ENCODE measurements at regions not wholly inside any gene's neighbourhood (a gene's known extent, or its start where the extent isn't known, plus 50 kb on each side); places are given as distances from the start of the nearest gene placed in this dataset.
"Not testable (repeated sequence)": the region's sequence is repeated elsewhere in the genome, so short reads cannot be mapped to it uniquely, and the experiment has no call there.

GRCh38 chr2:212882626-212883025 is 268.8 kb downstream of the IKZF2 start:
- no peak overlapping the region for H3K4me3 ChIP-seq
- H3K36me3 ChIP-seq (ENCODE audit: insufficient read depth), result no peaks in the 10 kb centered on the region
- no peak for TF ChIP-seq POLR2AphosphoS5 (IDR thresholded peaks at IDR 0.05; ENCODE audit: low read depth)
- TF ChIP-seq EZH2 (IDR thresholded peaks at IDR 0.05; ENCODE audit: low read depth, unreplicated experiment), result no peak
- TF ChIP-seq REST (IDR thresholded peaks at IDR 0.05; ENCODE audit: unreplicated experiment), result no peak
- TF ChIP-seq ZNF331 (CRISPR knock-in tag; IDR thresholded peaks at IDR 0.05; ENCODE audit: low read depth), result no peak
- no peak for TF ChIP-seq CREB1 (CRISPR knock-in tag; IDR thresholded peaks at IDR 0.05; ENCODE audit: low read depth)
- TF ChIP-seq CTCF (conservative IDR thresholded peaks at IDR 0.05; ENCODE audit: low read depth in 2 of 2), result no peak
- TF ChIP-seq EZH2phosphoT487 (IDR thresholded peaks at IDR 0.05; ENCODE audit: unreplicated experiment), result no peak
- TF ChIP-seq ETS1 (IDR thresholded peaks at IDR 0.05), result no peak
- no peak for TF ChIP-seq STAT1 (IDR thresholded peaks at IDR 0.05; ENCODE audit: unreplicated experiment)
- TF ChIP-seq ZNF114 (CRISPR knock-in tag; IDR thresholded peaks at IDR 0.05), result no peak
- no peak for TF ChIP-seq ZNF462 (CRISPR knock-in tag; IDR thresholded peaks at IDR 0.05)
- Mint-ChIP-seq H3K4me1 (no peaks in the 10 kb centered on the region), H3K36me3 (ENCODE audit: low read depth) (peaks cover 6% of the 10 kb centered on the region; the same call in 2 of the 3 replicates), H3K9me3 (peaks cover 17% of the 10 kb centered on the region; the same call in 2 of the 3 replicates), H3K27ac (no peak overlapping the region), H3K4me3 (no peak overlapping the region), H3K27me3 (ENCODE audit: insufficient read depth, low read depth, poor library complexity) (peaks cover 1% of the 10 kb centered on the region)
- no peaks in the 10 kb centered on the region for H3K4me1 ChIP-seq (ENCODE audit: insufficient read depth)
- H2AFZ ChIP-seq, result no peak overlapping the region
- no peaks in the 10 kb centered on the region for H3K27me3 ChIP-seq (ENCODE audit: insufficient read depth)
- no peaks in the 10 kb centered on the region for H4K20me1 ChIP-seq (replicated peaks; ENCODE audit: insufficient read depth)
- no peak overlapping the region for H3K4me2 ChIP-seq
- no peak overlapping the region for H3K27ac ChIP-seq (ENCODE audit: low read depth)
- no peak for DNase-seq (ENCODE audit: low spot score)
- no peaks in the 10 kb centered on the region for H3K79me2 ChIP-seq (replicated peaks; ENCODE audit: insufficient read depth)
- ATAC-seq, result no peak
- no peaks in the 10 kb centered on the region for H3K9me2 ChIP-seq (ENCODE audit: insufficient read depth)
- H3F3A ChIP-seq (replicated peaks; ENCODE audit: low read depth), result no peaks in the 10 kb centered on the region

- H3K4me3 Mint-ChIP-seq; DNase-seq (ENCODE audit: low spot score); H3K4me2 ChIP-seq; H2AFZ ChIP-seq; H3K27me3 Mint-ChIP-seq (ENCODE audit: insufficient read depth, low read depth, poor library complexity); H3K27ac ChIP-seq (ENCODE audit: low read depth); H3K36me3 ChIP-seq (ENCODE audit: insufficient read depth); H4K20me1 ChIP-seq (replicated peaks; ENCODE audit: insufficient read depth); ATAC-seq; H3K4me1 ChIP-seq (ENCODE audit: insufficient read depth); H3K79me2 ChIP-seq (replicated peaks; ENCODE audit: insufficient read depth); H3K4me1 Mint-ChIP-seq; H3K27me3 ChIP-seq (ENCODE audit: insufficient read depth); H3K4me3 ChIP-seq; H3F3A ChIP-seq (replicated peaks; ENCODE audit: low read depth); H3K27ac Mint-ChIP-seq; H3K9me2 ChIP-seq (ENCODE audit: insufficient read depth): not testable (repeated sequence)
- peaks cover 15% of the 10 kb centered on the region for H3K36me3 Mint-ChIP-seq (ENCODE audit: low read depth)
- H3K9me3 Mint-ChIP-seq, result peaks cover 37% of the 10 kb centered on the region
Measured at GRCh38 chr2:212876556-212876955, 274.9 kb downstream of the IKZF2 start.

Measured in GM23338 (cell line).